GM19193 (cell line): ENCODE measurements at regions not wholly inside any gene's neighbourhood (a gene's known extent, or its start where the extent isn't known, plus 50 kb on each side); places are given as distances from the start of the nearest gene placed in this dataset.
A peak's percentile ranks its signal among the peaks of the same experiment; 100 is the strongest.

Experiments used
- POLR2A ChIP-seq: IDR thresholded peaks from 4 replicates; pipeline ENCODE4 v1.6.1; 2011; ENCODE audit not compliant: insufficient read depth, insufficient read length; ENCODE audit errors: extremely low read depth

- no peak for TF ChIP-seq POLR2A
Observed at GRCh38 chr16:14365200-14365851, 264.7 kb downstream of the PARN start.

GRCh38 chr16:14364386-14365199 lies 265.5 kb downstream of the PARN start:
- no peak for TF ChIP-seq POLR2A

GRCh38 chr16:14364112-14364385 lies 266.0 kb downstream of the PARN start:
- TF ChIP-seq POLR2A: no peak

GRCh38 chr16:14362774-14363371 lies 267.2 kb downstream of the PARN start:
- no peak for TF ChIP-seq POLR2A

GRCh38 chr16:14360326-14361037 lies 269.6 kb downstream of the PARN start:
- no peak for TF ChIP-seq POLR2A

GRCh38 chr16:14358697-14359305 lies 271.3 kb downstream of the PARN start:
- no peak for TF ChIP-seq POLR2A

GRCh38 chr16:14357328-14357727 lies 272.7 kb downstream of the PARN start:
- no peak for TF ChIP-seq POLR2A

GRCh38 chr16:14356064-14356463 lies 274.0 kb downstream of the PARN start:
- TF ChIP-seq POLR2A: no peak

- TF ChIP-seq POLR2A: no peak
Observed at GRCh38 chr16:14354561-14355351, 275.3 kb downstream of the PARN start.

GRCh38 chr16:14353340-14353739 lies 276.7 kb downstream of the PARN start:
- no peak for TF ChIP-seq POLR2A

GRCh38 chr16:14351647-14352046 lies 278.4 kb downstream of the PARN start:
- no peak for TF ChIP-seq POLR2A

GRCh38 chr16:14350626-14351025 lies 279.4 kb downstream of the PARN start:
- TF ChIP-seq POLR2A: no peak

GRCh38 chr16:14350081-14350480 lies 279.0 kb downstream of the MRTFB start:
- TF ChIP-seq POLR2A: peak; percentile 42

GRCh38 chr16:14347706-14348105 lies 276.6 kb downstream of the MRTFB start:
- no peak for TF ChIP-seq POLR2A
